Activated CD4-positive, alpha-beta T cell treated with anti-CD3 and anti-CD28 coated beads, Interleukin-2, Interleukin-6, amounts not matched to agents 100 ng/mL and 50 ng/mL, durations not matched to agents 16 hours and 8 hours (primary cell): ENCODE measurements at regions not wholly inside any gene's neighbourhood (a gene's known extent, or its start where the extent isn't known, plus 50 kb on each side); places are given as distances from the start of the nearest gene placed in this dataset.

Experiments
- DNase-seq: peaks from one replicate; pipeline ENCODE4 v3.0.0-alpha.2; 2020

GRCh38 chr3:174408310-174408709, 450.8 kb upstream of the NAALADL2 start:
- no peak for DNase-seq

- DNase-seq = no peak
Observed at GRCh38 chr3:174409086-174409743, 449.9 kb upstream of the NAALADL2 start.

- DNase-seq = no peak
Observed at GRCh38 chr3:174413062-174413912, 445.8 kb upstream of the NAALADL2 start.

- DNase-seq = no peak
Observed at GRCh38 chr3:174414902-174415301, 444.2 kb upstream of the NAALADL2 start.

GRCh38 chr3:174417573-174417972, 441.6 kb upstream of the NAALADL2 start:
- no peak for DNase-seq

- no peak for DNase-seq
Observed at GRCh38 chr3:174419216-174419615, 439.9 kb upstream of the NAALADL2 start.

GRCh38 chr3:174423936-174424335, 435.2 kb upstream of the NAALADL2 start:
- no peak for DNase-seq

GRCh38 chr3:174424656-174425055, 434.5 kb upstream of the NAALADL2 start:
- no peak for DNase-seq

- DNase-seq = no peak
Observed at GRCh38 chr3:174425422-174425821, 433.7 kb upstream of the NAALADL2 start.

GRCh38 chr3:174430986-174431385, 428.1 kb upstream of the NAALADL2 start:
- no peak for DNase-seq

- DNase-seq = no peak
Observed at GRCh38 chr3:174431717-174432116, 427.4 kb upstream of the NAALADL2 start.

GRCh38 chr3:174436367-174436766, 422.8 kb upstream of the NAALADL2 start:
- DNase-seq = no peak

- no peak for DNase-seq
Observed at GRCh38 chr3:174438501-174439145, 420.5 kb upstream of the NAALADL2 start.

GRCh38 chr3:174439331-174440252, 419.5 kb upstream of the NAALADL2 start:
- DNase-seq = no peak

GRCh38 chr3:174440253-174440701, 418.9 kb upstream of the NAALADL2 start:
- DNase-seq = no peak

- DNase-seq = peak; percentile 65
Observed at GRCh38 chr3:174440741-174441587, 418.2 kb upstream of the NAALADL2 start.

- no peak for DNase-seq
Observed at GRCh38 chr3:174441588-174442301, 417.4 kb upstream of the NAALADL2 start.

GRCh38 chr3:174442302-174442682, 416.8 kb upstream of the NAALADL2 start:
- DNase-seq = no peak

- DNase-seq = no peak
Observed at GRCh38 chr3:174444391-174444790, 414.7 kb upstream of the NAALADL2 start.

GRCh38 chr3:174457758-174458157, 401.4 kb upstream of the NAALADL2 start:
- no peak for DNase-seq

- DNase-seq = no peak
Observed at GRCh38 chr3:174460831-174461230, 398.3 kb upstream of the NAALADL2 start.
